ENCODE measurements at regions not wholly inside any gene's neighbourhood (a gene's known extent, or its start where the extent isn't known, plus 50 kb on each side); places are given as distances from the start of the nearest gene placed in this dataset.

DNA sequence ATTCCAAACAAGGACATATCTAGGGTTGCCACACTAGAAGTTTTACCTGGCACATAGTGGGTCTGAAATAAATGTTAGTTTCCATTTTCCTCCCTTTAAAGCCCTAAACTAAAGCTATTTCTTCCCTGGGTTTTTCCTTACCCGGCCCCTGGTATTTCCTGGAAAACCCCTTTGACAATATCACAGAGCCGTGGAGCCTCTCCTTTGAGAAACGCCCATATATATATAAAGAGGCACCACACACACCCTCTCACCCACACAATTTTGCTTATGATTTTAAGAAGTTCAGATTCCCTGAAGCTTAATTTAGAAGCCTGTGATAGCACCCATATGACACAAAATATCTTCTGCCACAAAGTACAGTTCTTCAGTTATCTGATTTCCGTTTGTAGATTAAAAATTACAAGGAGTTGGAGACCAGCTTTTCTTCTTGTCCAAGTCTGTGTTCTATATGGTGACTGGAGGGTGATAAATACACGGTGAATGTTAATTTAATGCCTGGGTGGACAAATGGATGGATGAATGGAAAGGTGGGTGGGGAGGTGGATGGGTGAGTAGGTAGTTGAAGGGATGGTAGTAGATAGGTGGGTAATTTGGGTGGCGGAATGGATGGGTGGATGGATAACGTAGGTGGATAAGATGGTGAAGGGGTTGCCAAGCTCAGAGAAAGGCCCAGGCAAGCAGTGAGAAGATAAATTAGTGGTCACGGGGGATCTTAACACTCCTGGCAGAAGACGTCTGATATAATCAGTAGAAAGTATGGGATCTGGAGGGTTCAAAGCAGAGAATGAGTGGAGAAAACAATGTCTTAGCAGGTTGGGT lies 154.4 kb upstream of the FGGY start:
- in situ Hi-C loops (cut with MboI; ENCODE audit: low pct_unique_long_range_greater_than_20kb, low sequenced_read_pairs, unreplicated experiment): no loop called here
- TF ChIP-seq, protein P1, sequence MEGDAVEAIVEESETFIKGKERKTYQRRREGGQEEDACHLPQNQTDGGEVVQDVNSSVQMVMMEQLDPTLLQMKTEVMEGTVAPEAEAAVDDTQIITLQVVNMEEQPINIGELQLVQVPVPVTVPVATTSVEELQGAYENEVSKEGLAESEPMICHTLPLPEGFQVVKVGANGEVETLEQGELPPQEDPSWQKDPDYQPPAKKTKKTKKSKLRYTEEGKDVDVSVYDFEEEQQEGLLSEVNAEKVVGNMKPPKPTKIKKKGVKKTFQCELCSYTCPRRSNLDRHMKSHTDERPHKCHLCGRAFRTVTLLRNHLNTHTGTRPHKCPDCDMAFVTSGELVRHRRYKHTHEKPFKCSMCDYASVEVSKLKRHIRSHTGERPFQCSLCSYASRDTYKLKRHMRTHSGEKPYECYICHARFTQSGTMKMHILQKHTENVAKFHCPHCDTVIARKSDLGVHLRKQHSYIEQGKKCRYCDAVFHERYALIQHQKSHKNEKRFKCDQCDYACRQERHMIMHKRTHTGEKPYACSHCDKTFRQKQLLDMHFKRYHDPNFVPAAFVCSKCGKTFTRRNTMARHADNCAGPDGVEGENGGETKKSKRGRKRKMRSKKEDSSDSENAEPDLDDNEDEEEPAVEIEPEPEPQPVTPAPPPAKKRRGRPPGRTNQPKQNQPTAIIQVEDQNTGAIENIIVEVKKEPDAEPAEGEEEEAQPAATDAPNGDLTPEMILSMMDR (IDR thresholded peaks at IDR 0.05; ENCODE audit: extremely low read depth, insufficient read depth, missing control alignments): no peak
- no peak for DNase-seq (ENCODE audit: low spot score)

DNA sequence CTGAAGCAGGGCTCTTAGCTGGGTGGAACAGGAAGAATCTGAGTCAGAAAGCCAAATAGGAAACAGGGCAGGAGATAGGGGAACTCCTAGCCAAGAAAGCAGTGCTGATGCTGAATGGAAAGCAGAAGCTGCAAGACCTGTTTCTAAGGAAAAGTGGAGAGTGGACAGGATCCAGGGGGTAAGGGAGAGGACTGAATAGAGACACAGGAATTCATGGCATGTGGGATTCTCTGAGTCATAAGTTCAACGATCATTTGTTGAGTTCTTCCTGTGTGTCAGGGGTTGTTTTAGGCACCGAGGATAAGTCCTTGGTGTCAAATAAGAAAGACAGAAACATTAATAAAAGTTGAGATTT lies 153.8 kb upstream of the FGGY start:
- TF ChIP-seq, protein P1 (IDR thresholded peaks at IDR 0.05; ENCODE audit: extremely low read depth, insufficient read depth, missing control alignments): no peak
- in situ Hi-C loops (cut with MboI; ENCODE audit: low pct_unique_long_range_greater_than_20kb, low sequenced_read_pairs, unreplicated experiment): no loop called here
- no peak for DNase-seq (ENCODE audit: low spot score)

DNA sequence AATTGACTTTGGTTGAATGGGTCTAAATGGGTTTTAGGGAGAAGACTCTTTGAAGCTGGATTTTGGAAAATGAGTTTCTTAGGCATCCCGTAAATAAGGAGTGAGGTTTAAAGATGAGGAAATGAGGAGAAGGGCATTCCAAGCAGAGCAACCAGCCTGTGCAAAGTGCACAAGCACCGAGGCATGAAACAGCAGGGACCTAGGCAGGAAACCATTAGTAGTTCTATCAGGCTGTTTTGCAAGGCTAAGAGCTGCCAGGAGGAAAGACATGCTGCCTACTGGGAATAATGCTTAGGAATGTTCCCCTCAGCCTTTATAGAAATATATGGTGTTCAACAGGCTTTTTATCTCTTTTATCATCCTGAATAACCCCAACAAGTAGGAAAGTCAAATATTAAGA lies 153.1 kb upstream of the FGGY start:
- TF ChIP-seq, protein P1 (IDR thresholded peaks at IDR 0.05; ENCODE audit: extremely low read depth, insufficient read depth, missing control alignments): no peak
- in situ Hi-C loops (cut with MboI; ENCODE audit: low pct_unique_long_range_greater_than_20kb, low sequenced_read_pairs, unreplicated experiment): no loop called here
- no peak for DNase-seq (ENCODE audit: low spot score)

DNA sequence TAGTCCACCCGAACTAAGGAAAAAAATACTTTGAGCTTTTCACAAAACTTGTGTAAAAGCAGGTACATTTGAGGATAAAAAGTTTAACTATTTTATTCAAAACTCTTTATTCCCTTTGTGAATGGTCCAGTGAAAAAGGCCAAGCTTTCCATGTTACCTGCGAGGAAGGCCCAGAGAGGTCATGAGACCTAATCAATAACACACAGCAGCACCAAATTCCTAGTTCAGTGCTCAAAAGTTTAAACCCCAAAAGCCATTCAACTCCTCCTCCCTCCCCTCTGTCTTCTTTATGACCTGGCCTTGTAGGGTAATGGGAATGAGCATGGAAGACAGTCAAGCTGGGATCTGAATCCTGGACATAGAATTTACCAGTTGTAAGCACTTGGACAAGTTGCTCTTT lies 151.9 kb upstream of the FGGY start:
- DNase-seq (ENCODE audit: low spot score): no peak
- in situ Hi-C loops (cut with MboI; ENCODE audit: low pct_unique_long_range_greater_than_20kb, low sequenced_read_pairs, unreplicated experiment): no loop called here
- TF ChIP-seq, protein P1 (IDR thresholded peaks at IDR 0.05; ENCODE audit: extremely low read depth, insufficient read depth, missing control alignments): no peak

DNA sequence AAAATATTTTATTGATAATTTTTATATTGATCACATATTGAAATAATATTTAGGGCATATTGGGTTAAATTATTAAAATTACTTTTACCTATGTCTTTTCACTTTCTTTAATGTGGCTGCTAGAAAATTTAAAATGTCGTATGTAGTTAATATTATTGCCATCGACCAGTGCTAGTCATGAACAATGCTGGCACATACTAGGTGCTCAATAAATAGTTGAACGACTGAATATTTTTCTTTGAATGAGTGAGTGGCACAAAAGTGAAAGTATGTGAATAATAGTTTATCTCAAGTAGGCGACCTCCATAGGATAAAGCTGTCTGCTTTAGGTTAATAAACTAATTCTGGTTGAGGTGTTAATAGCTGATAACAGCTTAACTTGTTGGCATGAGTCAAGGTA lies 150.8 kb upstream of the FGGY start:
- in situ Hi-C loops (cut with MboI; ENCODE audit: low pct_unique_long_range_greater_than_20kb, low sequenced_read_pairs, unreplicated experiment): no loop called here

DNA sequence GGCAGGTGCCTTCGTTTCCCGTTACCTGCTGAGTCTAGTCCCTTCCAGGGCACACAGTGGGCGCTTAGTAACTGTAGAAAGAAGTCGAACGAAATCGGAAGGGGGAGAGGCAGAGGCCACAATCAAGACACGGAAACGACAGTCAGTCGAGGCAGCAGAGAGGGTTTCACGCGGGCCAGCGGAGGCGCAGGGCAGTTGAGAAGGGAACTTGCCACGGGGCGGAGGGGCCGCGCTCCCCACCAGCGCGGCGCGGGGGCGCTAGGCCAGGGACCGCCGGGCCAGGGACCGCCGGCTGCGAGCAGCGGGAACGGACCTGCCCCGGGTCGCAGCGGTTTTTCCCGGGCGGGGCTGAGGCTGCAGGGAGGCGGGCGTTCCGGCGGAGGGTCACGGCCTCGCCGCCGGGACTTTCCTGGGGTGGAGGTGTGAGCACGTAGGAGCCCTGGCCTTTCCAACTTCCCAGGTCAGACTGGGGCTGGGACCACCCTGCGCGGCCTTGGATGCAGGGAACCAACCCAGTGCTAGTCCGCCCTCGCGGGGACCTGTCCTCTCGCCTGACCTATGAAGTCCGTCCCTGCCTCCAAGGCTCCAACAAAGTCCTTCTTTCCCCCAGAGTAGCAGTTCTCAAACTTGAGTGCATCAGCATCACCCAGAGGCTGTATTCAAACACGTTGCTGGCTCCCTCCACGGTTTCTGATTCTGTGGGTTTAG lies 150.1 kb upstream of the FGGY start:
- TF ChIP-seq, protein P1 (IDR thresholded peaks at IDR 0.05; ENCODE audit: extremely low read depth, insufficient read depth, missing control alignments): peak; percentile 44
- DNase-seq (ENCODE audit: low spot score): peak; percentile 73
- in situ Hi-C loops (cut with MboI; ENCODE audit: low pct_unique_long_range_greater_than_20kb, low sequenced_read_pairs, unreplicated experiment): no loop called here

More for the DNA sequence above, 150.8 kb upstream of the FGGY start:
- TF ChIP-seq, protein P1 (IDR thresholded peaks at IDR 0.05; ENCODE audit: extremely low read depth, insufficient read depth, missing control alignments): no peak
- no peak for DNase-seq (ENCODE audit: low spot score)
